ENCODE measurements at regions not wholly inside any gene's neighbourhood (a gene's known extent, or its start where the extent isn't known, plus 50 kb on each side); places are given as distances from the start of the nearest gene placed in this dataset.
"Not testable (repeated sequence)": the region's sequence is repeated elsewhere in the genome, so short reads cannot be mapped to it uniquely, and the experiment has no call there.

DNA sequence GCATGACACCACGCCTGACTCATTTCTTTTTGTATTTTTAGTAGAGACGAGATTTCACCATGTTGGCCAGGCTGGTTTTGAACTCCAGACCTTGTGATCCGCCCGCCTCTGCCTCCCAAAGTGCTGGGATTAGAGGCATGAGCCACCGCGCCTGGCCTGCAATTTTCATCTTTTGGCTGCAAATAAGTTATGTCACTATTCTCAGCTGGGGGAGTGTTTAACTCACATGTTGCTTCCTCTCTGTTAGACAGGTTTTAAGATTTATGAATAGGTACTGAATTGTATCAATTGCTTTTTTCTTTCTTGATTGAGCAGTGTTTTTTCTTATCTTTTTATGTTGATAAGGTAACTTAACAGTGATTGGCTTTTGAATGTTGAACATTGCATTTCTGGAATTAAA lies 88.2 kb upstream of the ADCY2 start:
- H3K9me3 ChIP-seq (ENCODE audit: low read length); H3K27ac Mint-ChIP-seq; H3K4me1 Mint-ChIP-seq; H3K27me3 Mint-ChIP-seq; H3K27me3 ChIP-seq (ENCODE audit: insufficient read depth, low read length, poor library complexity, severe bottlenecking); DNase-seq; H3K4me1 ChIP-seq (ENCODE audit: insufficient read depth, low read length); H3K36me3 Mint-ChIP-seq; H3K4me3 Mint-ChIP-seq; H3K9me3 Mint-ChIP-seq; H3K4me3 ChIP-seq (ENCODE audit: low read length); H3K27ac ChIP-seq (ENCODE audit: low read depth, low read length); POLR2A ChIA-PET; CTCF ChIA-PET; H3K36me3 ChIP-seq (ENCODE audit: insufficient read depth, low read length): not testable (repeated sequence)

DNA sequence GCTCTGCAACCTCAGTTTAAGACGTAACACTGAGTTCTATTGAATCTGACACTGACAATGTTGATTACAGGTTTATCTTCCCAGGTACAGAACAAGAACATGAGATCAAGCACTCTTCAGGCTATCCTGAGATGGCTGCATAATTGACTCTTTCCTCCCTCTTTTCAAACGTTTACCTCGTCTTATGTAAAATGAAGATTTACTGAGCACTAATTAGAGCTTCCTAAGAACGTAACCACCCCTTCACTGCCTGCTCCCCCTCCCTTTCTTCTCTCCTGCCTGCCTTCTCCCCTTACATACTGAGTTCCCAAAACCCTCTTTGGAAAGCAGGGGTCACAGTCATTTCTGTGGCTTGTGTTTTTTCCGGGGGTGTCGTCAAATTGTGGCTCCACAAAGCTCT lies 86.2 kb upstream of the ADCY2 start:
- H3K4me3 Mint-ChIP-seq; H3K27ac ChIP-seq (ENCODE audit: low read depth, low read length); H3K4me1 Mint-ChIP-seq; H3K9me3 Mint-ChIP-seq; H3K27me3 ChIP-seq (ENCODE audit: insufficient read depth, low read length, poor library complexity, severe bottlenecking); H3K9me3 ChIP-seq (ENCODE audit: low read length); H3K27me3 Mint-ChIP-seq; CTCF ChIA-PET; H3K27ac Mint-ChIP-seq; H3K4me1 ChIP-seq (ENCODE audit: insufficient read depth, low read length); H3K36me3 Mint-ChIP-seq; H3K36me3 ChIP-seq (ENCODE audit: insufficient read depth, low read length); DNase-seq; POLR2A ChIA-PET; H3K4me3 ChIP-seq (ENCODE audit: low read length): not testable (repeated sequence)

DNA sequence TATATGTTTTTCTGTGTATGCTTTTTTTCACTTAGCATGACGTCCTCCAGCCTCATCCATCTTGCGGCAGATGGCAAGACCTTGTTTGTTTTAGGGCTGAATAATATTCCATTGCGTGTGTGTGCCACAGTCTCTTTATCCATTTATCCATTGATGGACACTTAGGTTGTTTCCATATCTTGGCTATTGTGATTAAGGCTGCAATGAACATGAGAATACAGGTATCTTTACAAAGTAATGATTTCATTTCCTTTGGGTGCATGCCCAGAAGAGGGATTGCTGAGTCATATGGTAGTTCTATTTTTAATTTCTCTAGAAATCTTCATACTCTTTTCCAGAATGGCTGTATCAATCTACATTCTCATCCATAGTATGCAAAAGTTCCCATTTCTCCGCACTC lies 85.3 kb upstream of the ADCY2 start:
- H3K27ac ChIP-seq (ENCODE audit: low read depth, low read length); H3K27ac Mint-ChIP-seq; H3K9me3 Mint-ChIP-seq; POLR2A ChIA-PET; H3K4me3 ChIP-seq (ENCODE audit: low read length); H3K4me3 Mint-ChIP-seq; DNase-seq; H3K4me1 ChIP-seq (ENCODE audit: insufficient read depth, low read length); H3K36me3 Mint-ChIP-seq; H3K27me3 Mint-ChIP-seq; H3K4me1 Mint-ChIP-seq; H3K9me3 ChIP-seq (ENCODE audit: low read length); H3K36me3 ChIP-seq (ENCODE audit: insufficient read depth, low read length); H3K27me3 ChIP-seq (ENCODE audit: insufficient read depth, low read length, poor library complexity, severe bottlenecking); CTCF ChIA-PET: not testable (repeated sequence)

DNA sequence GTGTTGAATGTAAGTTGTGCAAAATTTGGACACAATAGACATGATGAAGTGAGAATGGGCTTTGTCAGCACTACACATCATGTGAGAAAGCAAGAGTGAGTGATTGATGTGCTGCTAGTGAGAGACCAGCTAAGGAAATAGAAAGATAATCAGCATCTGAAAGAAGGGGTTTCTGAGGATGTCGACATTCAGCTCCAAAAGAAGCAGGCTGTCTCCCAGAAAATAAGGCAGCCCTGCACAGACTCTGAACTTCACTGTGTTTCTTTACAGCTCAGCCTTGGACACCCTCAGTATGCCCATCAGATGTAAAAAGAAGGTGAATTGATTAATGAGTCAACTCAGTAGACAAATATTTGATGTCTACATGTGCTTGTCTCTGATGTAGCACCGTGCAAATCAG lies 80.8 kb upstream of the ADCY2 start:
- Mint-ChIP-seq H3K27ac (no peak overlapping the region), H3K4me3 (no peak overlapping the region), H3K9me3 (peaks cover 0 to 6% (median 0%) of the 10 kb centered on the region in 5 donors), H3K27me3 (peaks cover 0 to 3% of the 10 kb centered on the region in 2 donors), H3K4me1 (no peaks in the 10 kb centered on the region), H3K36me3 (no peaks in the 10 kb centered on the region)
- H3K27ac ChIP-seq (ENCODE audit: low read depth, low read length) = no peak overlapping the region
- DNase-seq = no peak
- H3K36me3 ChIP-seq (ENCODE audit: insufficient read depth, low read length) = no peaks in the 10 kb centered on the region
- H3K9me3 ChIP-seq (ENCODE audit: low read length) = no peaks in the 10 kb centered on the region
- H3K4me3 ChIP-seq (ENCODE audit: low read length) = no peak overlapping the region
- ChIA-PET CTCF (no interaction called here), POLR2A (no interaction called here)
- H3K27me3 ChIP-seq (ENCODE audit: insufficient read depth, low read length, poor library complexity, severe bottlenecking) = no peaks in the 10 kb centered on the region
- no peaks in the 10 kb centered on the region for H3K4me1 ChIP-seq (ENCODE audit: insufficient read depth, low read length)

DNA sequence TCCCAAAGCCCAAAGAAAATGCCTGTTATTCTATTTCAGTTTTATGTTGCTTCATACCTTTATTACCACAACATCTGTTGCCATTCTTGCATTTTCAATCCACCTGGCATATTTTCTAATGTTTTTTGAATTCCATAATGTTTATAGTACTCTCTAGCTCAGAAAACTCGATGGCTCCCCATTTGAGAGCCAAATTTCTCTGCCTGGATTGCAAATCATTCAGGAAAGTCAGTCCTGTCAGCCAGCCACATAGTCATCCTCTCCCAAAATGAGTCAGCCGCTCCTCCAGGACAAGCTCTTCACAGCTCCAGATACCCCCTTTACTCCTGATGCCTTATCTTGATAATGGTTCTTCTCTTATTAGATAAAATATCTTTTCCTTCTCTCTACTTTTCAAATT lies 78.2 kb upstream of the ADCY2 start:
- no peaks in the 10 kb centered on the region for H3K4me1 ChIP-seq (ENCODE audit: insufficient read depth, low read length)
- no peaks in the 10 kb centered on the region for H3K36me3 Mint-ChIP-seq
- no peaks in the 10 kb centered on the region for H3K9me3 ChIP-seq (ENCODE audit: low read length)
- no peak overlapping the region for H3K4me3 Mint-ChIP-seq
- ChIA-PET POLR2A (no interaction called here), CTCF (no interaction called here)
- H3K36me3 ChIP-seq (ENCODE audit: insufficient read depth, low read length) = no peaks in the 10 kb centered on the region
- H3K4me3 ChIP-seq (ENCODE audit: low read length) = no peak overlapping the region
- peaks cover 0 to 6% (median 0%) of the 10 kb centered on the region in 5 donors for H3K9me3 Mint-ChIP-seq
- no peak overlapping the region for H3K27ac Mint-ChIP-seq
- H3K4me1 Mint-ChIP-seq = no peaks in the 10 kb centered on the region
- no peaks in the 10 kb centered on the region for H3K27me3 ChIP-seq (ENCODE audit: insufficient read depth, low read length, poor library complexity, severe bottlenecking)
- H3K27me3 Mint-ChIP-seq = peaks cover 0 to 3% of the 10 kb centered on the region in 2 donors
- no peak for DNase-seq
- H3K27ac ChIP-seq (ENCODE audit: low read depth, low read length) = no peak overlapping the region

DNA sequence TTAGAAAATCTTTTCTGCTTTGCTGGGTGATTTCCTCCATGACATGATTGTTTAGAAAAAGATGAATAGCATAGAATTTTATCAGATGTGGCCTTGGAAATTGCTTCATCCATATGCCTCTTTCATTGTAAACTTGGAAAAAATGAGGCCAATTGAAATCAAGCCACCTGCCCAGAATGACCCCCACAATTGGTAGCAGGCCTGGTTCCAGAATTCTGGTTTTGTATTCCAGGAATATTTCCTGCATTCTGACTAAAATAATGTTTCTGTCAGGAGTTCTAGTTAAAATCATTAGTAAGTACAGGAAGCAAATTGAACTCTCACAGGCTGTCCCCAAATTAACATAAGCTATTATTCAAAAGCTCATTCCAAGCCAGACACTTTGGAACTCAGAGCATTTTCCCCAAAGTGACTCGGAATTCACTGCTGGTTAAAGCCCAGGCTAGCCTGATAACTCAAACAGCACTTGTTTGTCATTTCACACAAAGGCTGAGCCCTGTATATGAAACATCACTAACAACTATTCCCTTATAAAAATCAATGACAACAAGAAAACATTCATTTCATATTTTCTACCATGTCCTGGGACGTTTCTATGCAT lies 75.1 kb upstream of the ADCY2 start:
- Histone ChIP-seq H3K27ac (ENCODE audit: low read depth, low read length) (no peak overlapping the region), H3K4me1 (ENCODE audit: insufficient read depth, low read length) (no peaks in the 10 kb centered on the region), H3K9me3 (ENCODE audit: low read length) (no peaks in the 10 kb centered on the region), H3K36me3 (ENCODE audit: insufficient read depth, low read length) (no peaks in the 10 kb centered on the region), H3K4me3 (ENCODE audit: low read length) (no peak overlapping the region), H3K27me3 (ENCODE audit: insufficient read depth, low read length, poor library complexity, severe bottlenecking) (no peaks in the 10 kb centered on the region)
- Mint-ChIP-seq H3K9me3 (peaks cover 0 to 2% (median 0%) of the 10 kb centered on the region in 5 donors), H3K4me3 (no peak overlapping the region), H3K27ac (no peak overlapping the region), H3K27me3 (peaks cover 0 to 3% of the 10 kb centered on the region in 2 donors), H3K4me1 (no peaks in the 10 kb centered on the region), H3K36me3 (no peaks in the 10 kb centered on the region)
- ChIA-PET CTCF (no interaction called here), POLR2A (no interaction called here)
- no peak for DNase-seq

DNA sequence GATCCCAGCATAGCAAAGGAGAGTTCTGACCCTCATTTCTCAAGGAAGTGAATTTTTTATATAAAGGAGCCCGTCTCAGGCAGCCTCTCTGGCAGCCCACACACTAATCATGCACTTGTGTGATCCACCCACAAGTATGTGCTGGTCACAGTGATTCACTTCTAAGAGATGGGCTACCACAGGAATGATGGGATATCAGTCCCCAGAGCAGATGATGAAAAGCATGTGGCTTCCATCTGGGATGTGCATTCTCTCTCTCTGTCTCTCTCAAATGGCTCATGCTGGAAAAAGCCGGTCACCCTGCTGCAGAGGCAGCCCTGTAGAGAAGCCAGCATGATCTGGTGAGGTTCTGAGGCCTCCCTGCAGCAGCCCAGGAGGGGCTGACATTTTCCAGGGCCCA lies 74.2 kb upstream of the ADCY2 start:
- H3K4me1 Mint-ChIP-seq = no peaks in the 10 kb centered on the region
- no peak overlapping the region for H3K4me3 Mint-ChIP-seq

DNA sequence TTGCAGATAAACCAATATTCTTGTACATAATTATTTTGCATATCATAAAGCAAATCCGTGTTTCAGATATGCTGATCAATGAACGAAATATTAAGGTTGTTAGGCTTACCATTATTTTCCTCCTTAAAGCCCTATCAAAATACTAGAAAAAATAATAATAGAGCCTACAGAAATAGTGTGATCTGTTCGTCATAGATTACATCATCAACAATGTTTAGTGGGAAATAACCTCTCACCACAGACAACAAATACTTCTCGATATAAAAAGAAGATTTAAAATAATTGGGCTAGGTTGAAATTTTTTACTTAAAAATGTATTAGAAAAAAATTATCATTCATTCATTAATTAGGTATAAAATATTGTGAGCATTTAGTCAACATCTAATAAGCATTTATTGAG lies 71.0 kb upstream of the ADCY2 start:
- Histone ChIP-seq H3K27me3 (ENCODE audit: insufficient read depth, low read length, poor library complexity, severe bottlenecking) (no peaks in the 10 kb centered on the region), H3K27ac (ENCODE audit: low read depth, low read length) (no peak overlapping the region), H3K9me3 (ENCODE audit: low read length) (no peaks in the 10 kb centered on the region), H3K4me1 (ENCODE audit: insufficient read depth, low read length) (no peaks in the 10 kb centered on the region), H3K4me3 (ENCODE audit: low read length) (no peak overlapping the region), H3K36me3 (ENCODE audit: insufficient read depth, low read length) (no peaks in the 10 kb centered on the region)
- no peaks in the 10 kb centered on the region for H3K4me1 Mint-ChIP-seq
- DNase-seq = no peak
- H3K9me3 Mint-ChIP-seq = peaks cover 0 to 6% (median 0%) of the 10 kb centered on the region in 5 donors
- POLR2A ChIA-PET = no interaction called here
- H3K27me3 Mint-ChIP-seq = no peaks in the 10 kb centered on the region
- H3K4me3 Mint-ChIP-seq = no peak overlapping the region
- H3K27ac Mint-ChIP-seq = no peak overlapping the region
- no peaks in the 10 kb centered on the region for H3K36me3 Mint-ChIP-seq
- CTCF ChIA-PET = no interaction called here

More for the DNA sequence above, 74.2 kb upstream of the ADCY2 start:
- Histone ChIP-seq H3K9me3 (ENCODE audit: low read length) (no peaks in the 10 kb centered on the region), H3K4me3 (ENCODE audit: low read length) (no peak overlapping the region), H3K27ac (ENCODE audit: low read depth, low read length) (no peak overlapping the region), H3K27me3 (ENCODE audit: insufficient read depth, low read length, poor library complexity, severe bottlenecking) (no peaks in the 10 kb centered on the region), H3K4me1 (ENCODE audit: insufficient read depth, low read length) (no peaks in the 10 kb centered on the region), H3K36me3 (ENCODE audit: insufficient read depth, low read length) (no peaks in the 10 kb centered on the region)
- no peak for DNase-seq
- Mint-ChIP-seq H3K27me3 (no peaks in the 10 kb centered on the region), H3K9me3 (peaks cover 0 to 2% (median 0%) of the 10 kb centered on the region in 5 donors), H3K27ac (no peak overlapping the region), H3K36me3 (no peaks in the 10 kb centered on the region)
- CTCF ChIA-PET = no interaction called here
- POLR2A ChIA-PET = no interaction called here
